WI38 (cell line): ENCODE measurements at regions not wholly inside any gene's neighbourhood (a gene's known extent, or its start where the extent isn't known, plus 50 kb on each side); places are given as distances from the start of the nearest gene placed in this dataset.
"Not testable (repeated sequence)": the region's sequence is repeated elsewhere in the genome, so short reads cannot be mapped to it uniquely, and the experiment has no call there.

Source experiments
- H3K4me3 ChIP-seq: 2 replicates; pipeline ENCODE4 v1.5.1; 2011; ENCODE audit warnings: low read depth, mild to moderate bottlenecking, control low read depth, low read length
- CTCF ChIP-seq: IDR thresholded peaks from 2 replicates; pipeline ENCODE4 v1.5.1; 2012; ENCODE audit warnings: low read depth, mild to moderate bottlenecking, control low read depth, low read length

GRCh38 chr18:38786906-38787305, 1221.3 kb upstream of the CELF4 start:
- TF ChIP-seq CTCF = no peak
- H3K4me3 ChIP-seq = no peak overlapping the region

- H3K4me3 ChIP-seq = not testable (repeated sequence)
Measured at GRCh38 chr18:38771620-38772019, 1206.0 kb upstream of the CELF4 start.

- no peak for TF ChIP-seq CTCF
- H3K4me3 ChIP-seq = no peak overlapping the region
Measured at GRCh38 chr18:38768504-38768903, 1202.9 kb upstream of the CELF4 start.

- H3K4me3 ChIP-seq = no peak overlapping the region
- TF ChIP-seq CTCF = no peak
Measured at GRCh38 chr18:38759457-38759856, 1193.9 kb upstream of the CELF4 start.

- H3K4me3 ChIP-seq = no peak overlapping the region
- TF ChIP-seq CTCF = no peak
Measured at GRCh38 chr18:38756436-38756835, 1190.8 kb upstream of the CELF4 start.

GRCh38 chr18:38752430-38752829, 1186.8 kb upstream of the CELF4 start:
- no peak for TF ChIP-seq CTCF
- H3K4me3 ChIP-seq = no peak overlapping the region

- no peak overlapping the region for H3K4me3 ChIP-seq
- no peak for TF ChIP-seq CTCF
Measured at GRCh38 chr18:38751898-38752297, 1186.3 kb upstream of the CELF4 start.

GRCh38 chr18:38751211-38751610, 1185.6 kb upstream of the CELF4 start:
- no peak for TF ChIP-seq CTCF
- no peak overlapping the region for H3K4me3 ChIP-seq
